ENCODE measurements at regions not wholly inside any gene's neighbourhood (a gene's known extent, or its start where the extent isn't known, plus 50 kb on each side); places are given as distances from the start of the nearest gene placed in this dataset.

- H3K4me3 ChIP-seq (ENCODE audit: low read depth in 2 of 2, low read length in 1 of 2), result no peak overlapping the region
- H3K27ac ChIP-seq (ENCODE audit: low read depth in 2 of 2, low read length in 1 of 2), result no peak overlapping the region
- H2AFZ ChIP-seq (ENCODE audit: low read depth), result no peak overlapping the region
- no peaks in the 10 kb centered on the region for H3K9me2 ChIP-seq
- peaks cover 2 to 5% of the 10 kb centered on the region in 2 experiments; a peak in 3 of 4 replicates for H3K4me1 ChIP-seq (ENCODE audit: control insufficient read depth in 1 of 2, insufficient read depth in 2 of 2, low read depth in 1 of 2, low read length in 1 of 2)
- no peaks in the 10 kb centered on the region for H3K9me3 ChIP-seq
- H3K36me3 ChIP-seq (replicated peaks in 1 of 2; ENCODE audit: control insufficient read depth in 1 of 2, insufficient read depth in 2 of 2, low read length in 1 of 2), result peaks cover 0 to 10% of the 10 kb centered on the region in 2 experiments
- 94% methylated on average over 3 of the region's 3 CpGs for WGBS (ENCODE audit: low lambda C conversion rate)
- ChIA-PET POLR2A (no interaction called here), CTCF (no interaction called here)
- H3K4me2 ChIP-seq, result no peak overlapping the region
- H3F3A ChIP-seq (replicated peaks; ENCODE audit: insufficient read depth), result peaks cover 5% of the 10 kb centered on the region
- TF ChIP-seq, protein P1, sequence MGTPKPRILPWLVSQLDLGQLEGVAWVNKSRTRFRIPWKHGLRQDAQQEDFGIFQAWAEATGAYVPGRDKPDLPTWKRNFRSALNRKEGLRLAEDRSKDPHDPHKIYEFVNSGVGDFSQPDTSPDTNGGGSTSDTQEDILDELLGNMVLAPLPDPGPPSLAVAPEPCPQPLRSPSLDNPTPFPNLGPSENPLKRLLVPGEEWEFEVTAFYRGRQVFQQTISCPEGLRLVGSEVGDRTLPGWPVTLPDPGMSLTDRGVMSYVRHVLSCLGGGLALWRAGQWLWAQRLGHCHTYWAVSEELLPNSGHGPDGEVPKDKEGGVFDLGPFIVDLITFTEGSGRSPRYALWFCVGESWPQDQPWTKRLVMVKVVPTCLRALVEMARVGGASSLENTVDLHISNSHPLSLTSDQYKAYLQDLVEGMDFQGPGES (IDR thresholded peaks at IDR 0.05; ENCODE audit: low read depth, low read length), result no peak
- TF ChIP-seq USF2 (IDR thresholded peaks at IDR 0.05; ENCODE audit: borderline replicate concordance, low read depth, low read length) (no peak), TAF1 (IDR thresholded peaks at IDR 0.05; ENCODE audit: borderline replicate concordance, low read depth, low read length) (no peak), TEAD4 (IDR thresholded peaks at IDR 0.05; ENCODE audit: borderline replicate concordance, insufficient read depth) (no peak), FOSL2 (IDR thresholded peaks at IDR 0.05; ENCODE audit: borderline replicate concordance, low read depth) (no peak)
- no peaks in the 10 kb centered on the region for H3K27me3 ChIP-seq (ENCODE audit: insufficient read depth)
- H3K79me2 ChIP-seq (ENCODE audit: insufficient read depth), result peaks cover 75% of the 10 kb centered on the region
- H3K9ac ChIP-seq, result no peak overlapping the region
- no peak for DNase-seq
- peaks cover 8% of the 10 kb centered on the region; the same call in 1 of the 2 replicates for H4K20me1 ChIP-seq (ENCODE audit: insufficient read depth)
These were observed 158.9 kb downstream of the TANC2 start for GRCh38 chr17:63124958-63125357.

GRCh38 chr17:63125987-63126386 lies 160.0 kb downstream of the TANC2 start:
- no peaks in the 10 kb centered on the region for H3K27me3 ChIP-seq (ENCODE audit: insufficient read depth)
- H3K79me2 ChIP-seq (ENCODE audit: insufficient read depth), result peaks cover 75% of the 10 kb centered on the region
- peaks cover 0 to 2% of the 10 kb centered on the region in 2 experiments; a peak in 2 of 4 replicates for H3K4me1 ChIP-seq (ENCODE audit: control insufficient read depth in 1 of 2, insufficient read depth in 2 of 2, low read depth in 1 of 2, low read length in 1 of 2)
- H3K4me2 ChIP-seq, result no peak overlapping the region
- CTCF ChIA-PET, result interaction anchor here (1.0 to 2.2 kb wide), 2 partner anchors 16 to 43 kb away, joined by 4 to 8 read pairs; no protein-coding TSS in a partner anchor
- no peaks in the 10 kb centered on the region for H3K9me3 ChIP-seq
- peaks cover 0 to 12% of the 10 kb centered on the region in 2 experiments for H3K36me3 ChIP-seq (replicated peaks in 1 of 2; ENCODE audit: control insufficient read depth in 1 of 2, insufficient read depth in 2 of 2, low read length in 1 of 2)
- POLR2A ChIA-PET, result no interaction called here
- DNase-seq, result no peak
- H3K9ac ChIP-seq, result no peak overlapping the region
- peaks cover 8% of the 10 kb centered on the region; the same call in 1 of the 2 replicates for H4K20me1 ChIP-seq (ENCODE audit: insufficient read depth)
- 97% methylated on average over 3 of the region's 3 CpGs for WGBS (ENCODE audit: low lambda C conversion rate)
- no peak overlapping the region for H3K4me3 ChIP-seq (ENCODE audit: low read depth in 2 of 2, low read length in 1 of 2)
- H3K9me2 ChIP-seq, result no peaks in the 10 kb centered on the region
- no peak overlapping the region for H2AFZ ChIP-seq (ENCODE audit: low read depth)
- H3F3A ChIP-seq (replicated peaks; ENCODE audit: insufficient read depth), result peaks cover 11% of the 10 kb centered on the region
- no peak overlapping the region for H3K27ac ChIP-seq (ENCODE audit: low read depth in 2 of 2, low read length in 1 of 2)
- TF ChIP-seq, protein P2, sequence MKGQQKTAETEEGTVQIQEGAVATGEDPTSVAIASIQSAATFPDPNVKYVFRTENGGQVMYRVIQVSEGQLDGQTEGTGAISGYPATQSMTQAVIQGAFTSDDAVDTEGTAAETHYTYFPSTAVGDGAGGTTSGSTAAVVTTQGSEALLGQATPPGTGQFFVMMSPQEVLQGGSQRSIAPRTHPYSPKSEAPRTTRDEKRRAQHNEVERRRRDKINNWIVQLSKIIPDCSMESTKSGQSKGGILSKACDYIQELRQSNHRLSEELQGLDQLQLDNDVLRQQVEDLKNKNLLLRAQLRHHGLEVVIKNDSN (IDR thresholded peaks at IDR 0.05; ENCODE audit: borderline replicate concordance, low read depth), result no peak
- TF ChIP-seq USF2 (IDR thresholded peaks at IDR 0.05; ENCODE audit: borderline replicate concordance, low read depth, low read length) (no peak), CTCF (IDR thresholded peaks at IDR 0.05) (no peak), RXRA (IDR thresholded peaks at IDR 0.05; ENCODE audit: borderline replicate concordance, low read depth) (no peak), TCF12 (IDR thresholded peaks at IDR 0.05) (no peak), REST (IDR thresholded peaks at IDR 0.05; ENCODE audit: low read depth, low read length) (no peak), JUND (IDR thresholded peaks at IDR 0.05) (no peak), NRF1 (IDR thresholded peaks at IDR 0.05; ENCODE audit: low read depth, low read length) (no peak), TEAD4 (IDR thresholded peaks at IDR 0.05; ENCODE audit: borderline replicate concordance, insufficient read depth) (no peak), NFIC (IDR thresholded peaks at IDR 0.05; ENCODE audit: borderline replicate concordance) (no peak), CHD2 (IDR thresholded peaks at IDR 0.05; ENCODE audit: low read length, partially characterized antibody) (no peak), YY1 (IDR thresholded peaks at IDR 0.05; ENCODE audit: low read depth) (no peak), GATA2 (CRISPR knock-in tag; IDR thresholded peaks at IDR 0.05) (no peak), RFX5 (IDR thresholded peaks at IDR 0.05; ENCODE audit: low read length) (no peak)
- TF ChIP-seq, protein P3, sequence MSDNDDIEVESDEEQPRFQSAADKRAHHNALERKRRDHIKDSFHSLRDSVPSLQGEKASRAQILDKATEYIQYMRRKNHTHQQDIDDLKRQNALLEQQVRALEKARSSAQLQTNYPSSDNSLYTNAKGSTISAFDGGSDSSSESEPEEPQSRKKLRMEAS (IDR thresholded peaks at IDR 0.05; ENCODE audit: low read depth), result no peak
